LoVo (cell line): ENCODE measurements at regions not wholly inside any gene's neighbourhood (a gene's known extent, or its start where the extent isn't known, plus 50 kb on each side); places are given as distances from the start of the nearest gene placed in this dataset.
"Not testable (repeated sequence)": the region's sequence is repeated elsewhere in the genome, so short reads cannot be mapped to it uniquely, and the experiment has no call there.

Experiments
- DNase-seq: peaks from one replicate; pipeline ENCODE4 v3.0.0-alpha.2; 2016; ENCODE audit warnings: low spot score

GRCh38 chr9:42239445-42240260 is 56.2 kb downstream of the SPATA31A6 start:
- DNase-seq: not testable (repeated sequence)

GRCh38 chr9:42240261-42240579 is 56.8 kb downstream of the SPATA31A6 start:
- DNase-seq: not testable (repeated sequence)

- DNase-seq: not testable (repeated sequence)
Measured at GRCh38 chr9:42243211-42243610, 59.8 kb downstream of the SPATA31A6 start.

DNA sequence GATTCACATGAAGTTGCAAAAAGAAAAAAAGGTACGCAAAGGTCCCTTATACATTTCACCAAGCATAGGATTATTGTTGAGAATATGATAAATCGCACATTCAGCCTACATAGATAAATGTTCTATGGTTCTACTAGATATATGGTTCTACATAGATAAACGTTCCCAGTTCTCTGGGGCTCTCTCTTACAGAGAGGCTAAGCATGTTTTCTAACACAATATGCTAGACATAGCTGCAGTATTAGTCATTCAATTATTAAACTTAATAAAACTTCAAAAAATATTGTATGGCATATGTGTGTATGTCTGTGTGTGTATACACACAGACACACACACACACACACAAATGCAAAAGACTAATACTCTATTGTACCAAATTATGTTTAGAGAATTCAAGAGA is 60.4 kb downstream of the SPATA31A6 start:
- not testable (repeated sequence) for DNase-seq

- DNase-seq: not testable (repeated sequence)
Measured at GRCh38 chr9:42268729-42269128, 85.3 kb downstream of the SPATA31A6 start.

DNA sequence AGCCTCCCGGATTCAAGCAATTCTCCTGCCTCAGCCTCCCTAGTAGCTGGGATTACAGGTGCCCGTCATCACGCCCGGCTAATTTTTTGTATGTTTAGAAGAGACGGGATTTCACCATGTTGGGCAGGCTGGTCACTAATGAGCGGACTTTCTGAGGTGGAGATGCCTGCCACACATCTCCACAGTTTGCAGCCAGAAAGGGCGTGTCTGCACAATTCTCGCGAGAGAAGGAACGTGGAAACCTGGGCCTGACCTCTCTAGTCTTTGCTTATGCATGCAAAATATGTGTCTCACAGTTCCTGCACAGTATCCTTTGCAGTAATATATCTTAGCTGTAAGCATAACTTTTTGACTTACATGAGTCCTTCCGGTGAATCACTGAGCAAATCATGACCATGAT is 85.7 kb downstream of the SPATA31A6 start:
- DNase-seq: not testable (repeated sequence)

GRCh38 chr9:42273191-42273590 is 89.7 kb downstream of the SPATA31A6 start:
- not testable (repeated sequence) for DNase-seq

DNA sequence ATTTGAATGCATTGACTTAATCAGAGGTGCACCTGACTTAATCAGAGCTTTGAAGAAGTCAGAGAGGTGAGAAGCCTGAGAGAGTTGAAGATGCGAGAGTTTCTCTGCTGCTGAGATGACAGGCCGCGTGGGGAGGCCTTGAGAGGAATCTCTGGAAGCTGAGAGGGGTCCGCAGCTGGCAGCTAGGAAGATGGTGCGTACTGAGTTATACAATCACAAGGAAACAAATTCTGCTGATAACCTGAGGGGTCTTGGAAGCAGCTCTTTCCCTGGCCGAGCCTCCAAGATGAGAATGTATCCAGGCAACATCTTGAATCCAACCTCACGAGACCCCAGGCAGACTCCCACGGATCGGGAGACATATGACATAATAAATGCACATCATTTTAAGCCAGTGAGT is 91.7 kb downstream of the SPATA31A6 start:
- DNase-seq: no peak

GRCh38 chr9:42282531-42283178 is 99.2 kb downstream of the SPATA31A6 start:
- DNase-seq: not testable (repeated sequence)

DNA sequence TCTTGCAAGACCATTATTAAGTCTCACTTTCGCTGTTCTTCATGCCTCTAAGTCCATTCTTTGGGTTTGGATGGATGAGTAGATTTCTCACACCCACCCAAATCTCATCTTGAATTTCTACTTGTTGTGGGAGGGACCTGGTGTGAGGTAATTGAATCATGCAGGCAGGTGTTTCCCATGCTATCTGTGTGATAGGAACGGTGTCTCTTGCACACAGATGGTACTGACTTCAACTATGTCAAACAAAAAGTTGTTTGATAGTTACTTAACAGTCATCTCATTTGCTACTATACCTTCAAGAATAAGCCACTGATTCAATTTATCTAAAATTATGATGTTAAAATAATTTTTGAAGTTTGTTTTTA is 99.7 kb downstream of the SPATA31A6 start:
- DNase-seq: not testable (repeated sequence)

GRCh38 chr9:42286145-42286845 is 102.8 kb downstream of the SPATA31A6 start:
- not testable (repeated sequence) for DNase-seq

- not testable (repeated sequence) for DNase-seq
Measured at GRCh38 chr9:42288002-42288864, 104.8 kb downstream of the SPATA31A6 start.

GRCh38 chr9:42288865-42289229 is 105.4 kb downstream of the SPATA31A6 start:
- not testable (repeated sequence) for DNase-seq

- not testable (repeated sequence) for DNase-seq
Measured at GRCh38 chr9:42300124-42300523, 116.7 kb downstream of the SPATA31A6 start.

DNA sequence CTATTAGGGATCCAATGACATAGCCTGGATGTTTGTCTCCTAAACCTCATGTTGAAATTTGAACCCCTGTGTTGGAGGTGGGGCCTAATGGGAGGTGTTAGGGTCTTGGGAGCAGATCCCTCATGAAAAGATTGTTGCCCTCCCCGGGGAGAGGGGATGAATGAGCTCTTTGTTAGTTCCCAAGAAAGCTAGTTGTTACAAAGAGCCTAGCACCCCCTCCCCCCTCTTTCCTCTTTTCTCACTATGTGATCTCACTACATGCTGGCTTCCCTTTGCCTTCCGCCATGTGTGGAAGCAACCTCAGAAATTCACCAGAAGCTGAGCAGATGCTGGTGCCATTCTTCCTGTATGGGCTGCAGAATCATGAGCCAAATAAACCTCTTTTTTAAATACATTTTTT is 123.2 kb downstream of the SPATA31A6 start:
- DNase-seq: not testable (repeated sequence)

- DNase-seq: not testable (repeated sequence)
Measured at GRCh38 chr9:42307449-42307848, 124.0 kb downstream of the SPATA31A6 start.

DNA sequence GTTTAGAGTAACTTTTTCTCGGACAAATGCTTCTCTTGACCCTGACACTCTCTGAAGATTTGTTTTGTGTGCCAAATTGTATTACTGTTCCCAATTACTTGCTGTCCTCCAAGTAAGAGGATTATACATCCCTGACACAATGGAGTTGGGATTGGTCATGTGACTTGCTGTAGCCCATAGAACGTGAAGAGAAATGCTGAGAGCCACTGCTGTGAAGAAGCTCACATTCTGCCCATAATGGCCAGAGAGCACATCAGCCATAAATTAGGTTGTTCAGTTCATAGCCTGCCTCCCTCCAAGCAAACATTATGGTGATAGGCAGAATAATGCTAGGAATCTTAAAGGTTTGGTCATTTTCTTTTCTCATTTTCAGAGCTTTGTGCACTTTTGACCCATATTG is 127.5 kb downstream of the SPATA31A6 start:
- not testable (repeated sequence) for DNase-seq

DNA sequence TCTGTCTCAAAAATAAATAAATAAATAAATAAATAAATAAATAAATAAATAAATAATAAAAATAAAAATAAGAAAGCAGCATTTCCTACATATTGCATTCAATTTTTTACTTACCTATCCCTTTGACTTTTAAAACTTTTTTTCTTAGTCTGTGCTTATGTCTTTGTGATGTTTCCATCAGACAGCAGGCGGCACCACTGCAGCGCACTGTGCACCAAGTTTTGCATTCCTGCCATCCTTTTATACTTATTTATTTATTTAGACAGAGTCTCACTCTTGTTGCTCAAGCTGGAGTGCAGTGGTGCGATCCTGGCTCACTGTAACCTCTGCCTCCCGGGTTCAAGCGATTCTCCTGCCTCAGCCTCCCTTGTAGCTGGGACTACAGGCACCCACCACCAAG is 132.6 kb downstream of the SPATA31A6 start:
- not testable (repeated sequence) for DNase-seq

DNA sequence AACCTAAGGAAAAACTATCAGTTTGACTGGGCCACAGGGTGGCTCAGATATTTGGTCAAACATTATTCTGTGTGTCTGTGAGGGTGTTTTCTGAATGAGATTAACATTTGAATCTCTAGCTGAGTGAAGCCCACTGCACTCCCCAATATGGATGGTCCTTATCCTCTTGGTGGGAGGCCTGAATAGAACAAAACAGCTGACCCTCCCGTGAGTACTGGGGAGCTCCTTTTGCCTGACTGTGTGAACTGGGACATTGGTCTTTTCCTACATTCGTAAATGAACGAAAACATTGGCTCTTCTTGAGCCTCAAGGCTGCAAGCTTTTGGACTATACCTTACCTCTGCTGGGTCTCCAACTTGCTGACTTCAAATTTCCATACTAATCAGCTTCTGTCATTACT is 134.2 kb downstream of the SPATA31A6 start:
- not testable (repeated sequence) for DNase-seq

DNA sequence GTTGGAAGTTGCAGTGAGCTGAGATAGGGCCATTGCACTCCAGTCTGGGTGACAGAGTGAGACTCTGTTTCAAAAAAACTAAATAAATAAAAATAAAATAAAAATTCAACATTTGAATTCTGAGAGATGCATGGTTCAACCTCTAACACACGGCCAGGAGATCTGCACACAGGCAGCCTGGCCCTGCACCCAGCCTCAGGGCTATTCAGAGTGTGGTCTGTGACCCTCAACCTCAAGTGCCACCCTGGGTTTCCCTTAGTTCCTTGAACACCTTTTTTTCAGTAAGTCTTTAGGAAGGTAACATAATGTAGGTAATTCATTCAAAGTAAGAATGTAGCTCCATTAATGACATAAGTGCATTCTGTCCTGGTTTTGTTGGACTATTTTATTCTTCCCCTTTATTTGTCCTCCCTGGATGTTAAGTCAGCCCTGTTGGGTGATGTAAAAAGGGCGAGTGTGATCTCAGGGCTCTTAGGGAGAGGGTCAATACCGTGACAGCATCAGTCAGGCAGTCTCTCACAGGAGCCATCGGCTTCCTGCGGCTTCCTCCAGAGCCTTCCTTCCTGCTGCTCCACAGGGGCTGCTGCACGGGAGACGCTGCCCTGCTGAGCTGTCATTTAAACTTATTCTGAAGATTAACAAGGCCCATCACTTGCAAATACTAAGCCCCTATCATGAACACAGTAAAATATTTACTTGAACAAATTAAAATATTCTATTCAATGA is 139.8 kb downstream of the SPATA31A6 start:
- not testable (repeated sequence) for DNase-seq

- DNase-seq: not testable (repeated sequence)
Measured at GRCh38 chr9:42325142-42325541, 141.7 kb downstream of the SPATA31A6 start.
